HL-60 (cell line): ENCODE measurements at regions not wholly inside any gene's neighbourhood (a gene's known extent, or its start where the extent isn't known, plus 50 kb on each side); places are given as distances from the start of the nearest gene placed in this dataset.

ENCODE experiments used
- DNase-seq, 2 experiments: peaks; one replicate each; pipeline ENCODE4 v3.0.0-alpha.2; 2010 to 2020; ENCODE audit warnings: low read depth in 1 of 2, low spot score in 1 of 2
- H3K27ac ChIP-seq: fragments of 250-450 bp; sonication (Bioruptor Pico); replicated peaks from 2 replicates; pipeline ENCODE4 v1.5.1; 2020; ENCODE audit warnings: mild to moderate bottlenecking, moderate library complexity
- H3K27me3 ChIP-seq: fragments of 250-450 bp; sonication (Bioruptor Pico); 2 replicates; pipeline ENCODE4 v1.5.1; 2021; ENCODE audit warnings: mild to moderate bottlenecking, moderate library complexity; ENCODE audit not compliant: insufficient read depth, poor library complexity, severe bottlenecking
- H3K4me3 ChIP-seq: replicated peaks from 2 replicates; pipeline ENCODE4 v1.5.1; 2011; ENCODE audit warnings: mild to moderate bottlenecking, control low read depth, low read length; ENCODE audit not compliant: insufficient read depth
- CTCF ChIP-seq: IDR thresholded peaks from one replicate; pipeline ENCODE4 v1.5.1; 2011; ENCODE audit warnings: low read length, control low read depth, inconsistent platforms; ENCODE audit not compliant: insufficient read depth
- GABPA ChIP-seq: IDR thresholded peaks from 2 replicates; pipeline ENCODE4 v1.6.1; 2012; ENCODE audit warnings: low read depth
- POLR2AphosphoS5 ChIP-seq: IDR thresholded peaks from 2 replicates; pipeline ENCODE4 v1.6.1; 2012; ENCODE audit warnings: low read depth
- REST ChIP-seq: IDR thresholded peaks from 2 replicates; pipeline ENCODE4 v1.6.1; 2012; ENCODE audit warnings: low read depth; ENCODE audit not compliant: insufficient replicate concordance
- SPI1 ChIP-seq: IDR thresholded peaks from 2 replicates; pipeline ENCODE4 v1.6.1; 2012; ENCODE audit warnings: low read depth, mild to moderate bottlenecking, borderline replicate concordance

GRCh38 chr4:59630922-59631321 is 1569.2 kb upstream of the ADGRL3 start:
- TF ChIP-seq SPI1 = no peak
- no peak for TF ChIP-seq CTCF
- DNase-seq = no peak
- H3K27ac ChIP-seq = no peak overlapping the region

DNA sequence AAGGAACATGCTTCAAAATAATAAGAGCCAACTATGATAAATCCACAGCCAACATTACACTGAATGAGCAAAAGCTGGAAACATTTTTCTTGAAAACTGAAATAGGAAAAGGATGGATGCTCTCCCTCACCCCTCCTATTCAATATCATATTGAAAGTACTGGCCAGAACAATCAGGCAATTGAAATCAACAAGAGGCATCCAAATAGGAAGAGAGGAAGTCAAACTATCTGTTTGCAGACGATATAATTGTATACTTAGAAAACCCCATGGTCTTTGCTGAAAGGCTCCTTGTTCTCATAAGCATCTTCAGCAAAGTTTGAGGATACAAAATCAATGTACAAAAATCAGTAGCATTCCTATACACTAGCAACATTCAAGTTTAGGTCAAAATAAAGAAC is 1562.5 kb upstream of the ADGRL3 start:
- DNase-seq = no peak
- no peak overlapping the region for H3K27ac ChIP-seq
- no peak overlapping the region for H3K4me3 ChIP-seq
- TF ChIP-seq SPI1 = no peak
- TF ChIP-seq REST = no peak
- TF ChIP-seq POLR2AphosphoS5 = no peak
- no peak for TF ChIP-seq CTCF
- no peak for TF ChIP-seq GABPA
- H3K27me3 ChIP-seq = no peaks in the 10 kb centered on the region

More at GRCh38 chr4:59630922-59631321, 1569.2 kb upstream of the ADGRL3 start:
- H3K4me3 ChIP-seq = no peak overlapping the region
- no peaks in the 10 kb centered on the region for H3K27me3 ChIP-seq

DNA sequence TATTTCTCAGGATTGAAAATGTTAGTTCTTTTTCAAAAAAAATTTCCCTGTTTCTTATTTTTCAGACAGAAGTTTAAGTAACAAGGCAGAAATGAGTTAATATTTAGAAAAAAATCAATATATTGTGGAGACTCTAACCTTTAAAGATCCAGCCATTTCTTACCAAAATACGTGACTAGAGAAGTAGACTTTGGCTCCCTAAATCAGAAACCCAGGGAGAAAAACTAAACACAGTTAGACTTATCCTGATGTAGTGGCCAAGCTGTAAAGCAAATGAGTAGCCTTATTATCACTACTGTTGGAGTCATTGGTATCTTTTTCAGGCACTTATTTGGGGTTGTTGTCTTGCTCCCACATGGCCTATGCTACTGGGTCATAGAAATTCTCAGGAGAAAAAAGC is 1556.4 kb upstream of the ADGRL3 start:
- H3K27ac ChIP-seq = no peak overlapping the region
- no peaks in the 10 kb centered on the region for H3K27me3 ChIP-seq
- no peak for TF ChIP-seq SPI1
- DNase-seq = no peak
- no peak overlapping the region for H3K4me3 ChIP-seq

DNA sequence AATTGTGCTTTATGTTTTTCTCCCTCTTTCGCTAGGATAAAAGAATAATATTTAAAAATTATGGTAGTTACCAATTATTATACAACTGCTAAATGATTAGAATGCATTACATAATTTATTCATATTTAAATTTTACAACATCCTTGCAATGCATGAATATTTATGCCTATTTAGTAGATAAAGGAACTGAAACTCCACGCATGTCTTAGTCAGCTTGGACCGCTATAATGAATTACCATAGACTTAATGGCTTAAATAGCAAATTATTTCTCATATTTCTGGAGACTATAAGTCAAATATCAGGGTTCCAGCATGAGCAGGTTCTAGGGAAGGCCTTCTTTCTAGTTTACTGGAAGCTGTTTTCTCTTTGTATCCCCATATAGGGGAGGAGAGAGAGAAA is 1555.4 kb upstream of the ADGRL3 start:
- Histone ChIP-seq H3K27me3 (no peaks in the 10 kb centered on the region), H3K4me3 (no peak overlapping the region), H3K27ac (no peak overlapping the region)
- no peak for TF ChIP-seq REST
- TF ChIP-seq CTCF = no peak
- TF ChIP-seq POLR2AphosphoS5 = no peak
- TF ChIP-seq SPI1 = no peak
- TF ChIP-seq GABPA = no peak
- no peak for DNase-seq
